SK-N-MC (cell line): ENCODE measurements at regions not wholly inside any gene's neighbourhood (a gene's known extent, or its start where the extent isn't known, plus 50 kb on each side); places are given as distances from the start of the nearest gene placed in this dataset.
A peak's percentile ranks its signal among the peaks of the same experiment; 100 is the strongest.
"Not testable (repeated sequence)": the region's sequence is repeated elsewhere in the genome, so short reads cannot be mapped to it uniquely, and the experiment has no call there.

Experiments used
- DNase-seq: peaks from one replicate; pipeline ENCODE4 v3.0.0-alpha.2; 2011; ENCODE audit warnings: low read depth, low spot score
- H3K27ac ChIP-seq: fragments of 200-600 bp; sonication (generic); 2 replicates; pipeline ENCODE4 v1.5.1; 2016; ENCODE audit warnings: mixed run types
- H3K36me3 ChIP-seq: fragments of 200-600 bp; sonication (generic); 2 replicates; pipeline ENCODE4 v1.6.1; 2017; ENCODE audit warnings: antibody characterized with exemption, low read length, mixed read lengths; ENCODE audit not compliant: insufficient read depth
- H3K4me3 ChIP-seq: fragments of 200-600 bp; sonication (generic); 2 replicates; pipeline ENCODE4 v1.5.1; 2016
- H3K9ac ChIP-seq: fragments of 200-600 bp; sonication (generic); 2 replicates; pipeline ENCODE4 v1.8.0; 2017; ENCODE audit warnings: mixed run types, mixed read lengths; ENCODE audit not compliant: insufficient read length
- H3K9me3 ChIP-seq: fragments of 200-600 bp; sonication (generic); 2 replicates; pipeline ENCODE4 v1.6.1; 2017; ENCODE audit warnings: low read depth, mild to moderate bottlenecking, antibody characterized with exemption, low read length, moderate library complexity, mixed read lengths
- EZH2 ChIP-seq: fragments of 200-600 bp; sonication (generic); IDR thresholded peaks from one replicate; pipeline ENCODE4 v1.6.1; 2017; ENCODE audit warnings: antibody characterized with exemption
- FOXP2 ChIP-seq: optimal IDR thresholded peaks from 2 replicates; pipeline ENCODE3; 2011; ENCODE audit warnings: mild to moderate bottlenecking, moderate library complexity; ENCODE audit not compliant: insufficient read depth; ENCODE audit errors: extremely low read length, control extremely low read depth
- POLR2AphosphoS5 ChIP-seq: IDR thresholded peaks from 2 replicates; pipeline ENCODE4 v1.6.1; 2012; ENCODE audit warnings: mild to moderate bottlenecking, low read depth, low read length, borderline replicate concordance

DNA sequence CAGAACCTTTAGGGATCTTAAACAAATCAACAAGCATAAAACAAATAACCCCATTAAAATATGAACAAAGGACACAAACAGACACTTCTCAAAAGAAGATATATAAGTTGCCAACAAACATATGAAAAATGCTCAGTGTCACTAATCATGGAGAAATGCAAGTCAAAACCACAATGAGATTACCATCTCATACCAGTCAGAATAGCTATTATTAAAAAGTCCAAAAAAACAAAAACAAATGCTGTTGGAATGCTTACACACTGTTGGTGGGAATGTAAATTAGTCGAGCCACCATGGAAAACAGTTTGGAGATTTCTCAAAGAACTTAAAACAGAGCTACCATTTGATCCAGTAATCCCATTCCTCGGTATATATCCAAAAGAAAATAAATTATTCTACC is 423.6 kb downstream of the OTOL1 start:
- TF ChIP-seq EZH2 (no peak), FOXP2 (no peak)
- DNase-seq, result no peak
- H3K4me3 ChIP-seq, result no peak overlapping the region
- peaks cover 9% of the 10 kb centered on the region; the same call in 1 of the 2 replicates for H3K9me3 ChIP-seq
- no peak overlapping the region for H3K27ac ChIP-seq
- no peak overlapping the region for H3K9ac ChIP-seq
- H3K36me3 ChIP-seq, result no peaks in the 10 kb centered on the region

DNA sequence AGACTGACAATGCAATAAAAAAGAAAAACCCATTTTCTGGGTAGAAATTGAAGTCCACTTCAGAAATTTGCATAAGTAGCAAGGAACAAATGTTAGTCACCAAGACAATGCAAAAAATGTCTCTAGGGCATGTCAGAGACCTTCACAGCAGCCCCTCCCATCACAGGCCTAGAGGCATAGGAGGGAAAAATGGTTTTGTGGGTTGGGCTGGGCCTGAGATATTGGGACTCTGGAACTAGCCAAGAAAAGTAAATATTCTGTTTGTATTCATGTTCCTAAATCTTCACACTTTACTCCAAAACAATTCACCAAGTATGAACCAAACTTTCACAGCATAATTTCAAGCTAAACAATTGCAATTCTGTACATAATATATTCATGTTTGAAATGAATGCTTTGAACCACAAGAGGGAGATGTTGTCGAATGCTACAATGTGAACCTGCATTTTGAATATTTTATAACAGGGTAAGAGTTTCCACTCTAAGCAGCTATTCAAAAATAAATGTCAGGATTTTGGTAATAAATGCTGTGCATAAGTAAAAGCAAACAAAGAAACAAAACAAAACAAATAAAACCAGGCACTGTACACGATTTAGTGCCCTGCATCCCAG is 429.2 kb downstream of the OTOL1 start:
- Histone ChIP-seq H3K4me3 (no peak overlapping the region), H3K9ac (no peak overlapping the region), H3K9me3 (peaks cover 6% of the 10 kb centered on the region; the same call in 1 of the 2 replicates), H3K36me3 (no peaks in the 10 kb centered on the region), H3K27ac (no peak overlapping the region)
- no peak for DNase-seq
- TF ChIP-seq POLR2AphosphoS5 (no peak), FOXP2 (no peak), EZH2 (no peak)

DNA sequence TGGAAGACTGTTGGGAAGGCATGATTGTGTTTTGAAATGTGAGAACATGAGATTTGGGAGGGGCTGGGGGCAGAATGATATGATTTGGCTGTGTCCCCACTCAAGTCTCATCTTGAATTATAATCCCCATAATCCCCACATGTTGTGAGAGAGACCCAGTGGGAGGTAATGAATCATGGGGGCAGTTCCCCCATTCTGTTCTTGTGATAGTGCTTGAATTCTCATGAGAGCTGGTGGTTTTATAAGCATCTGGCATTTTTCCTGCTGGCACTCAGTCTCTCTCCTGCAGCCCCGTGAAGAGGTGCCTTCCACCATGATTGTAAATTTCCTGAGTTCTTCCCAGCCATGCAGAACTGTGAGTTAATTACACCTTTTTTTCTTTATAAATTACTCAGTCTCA is 430.5 kb downstream of the OTOL1 start:
- DNase-seq, result no peak
- no peak overlapping the region for H3K9ac ChIP-seq
- no peaks in the 10 kb centered on the region for H3K36me3 ChIP-seq
- peaks cover 6% of the 10 kb centered on the region; the same call in 1 of the 2 replicates for H3K9me3 ChIP-seq
- TF ChIP-seq POLR2AphosphoS5, result no peak
- H3K4me3 ChIP-seq, result no peak overlapping the region
- H3K27ac ChIP-seq, result no peak overlapping the region

DNA sequence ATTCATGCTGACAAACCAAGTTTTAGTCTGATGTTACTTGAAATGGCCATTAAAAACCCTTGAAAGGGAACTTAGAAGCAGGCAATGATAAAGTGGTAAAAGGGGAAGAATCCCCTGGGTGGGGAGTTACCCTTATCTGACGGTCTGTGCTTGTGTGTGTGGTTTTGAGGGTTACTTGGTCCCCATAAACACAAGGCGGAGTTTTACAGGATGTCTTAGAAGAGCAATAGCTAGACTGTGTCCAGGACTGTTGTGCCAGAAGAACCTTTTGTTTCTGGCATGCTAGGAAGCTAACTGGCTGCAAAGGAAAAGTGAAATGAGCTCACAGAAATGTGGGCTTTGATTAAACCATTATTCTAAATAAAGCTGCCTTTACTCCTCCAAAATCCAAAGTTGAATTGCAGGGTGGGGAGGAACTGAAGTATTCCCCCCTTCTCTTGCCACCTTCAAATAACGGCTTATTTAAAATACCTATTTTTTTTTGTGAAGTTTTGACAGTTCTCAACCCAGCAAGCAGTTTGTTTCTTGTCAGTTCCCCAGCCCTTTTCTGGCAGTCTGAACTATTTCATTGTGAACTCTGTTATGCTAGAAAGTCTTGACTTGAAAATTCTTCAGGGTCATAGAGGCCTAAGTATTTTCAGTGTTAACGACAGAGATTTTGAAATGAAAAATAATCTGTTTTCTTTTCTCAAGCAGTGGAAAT is 443.5 kb downstream of the OTOL1 start:
- H3K9ac ChIP-seq, result no peak overlapping the region
- no peak for DNase-seq
- no peak for TF ChIP-seq EZH2
- no peak for TF ChIP-seq POLR2AphosphoS5
- TF ChIP-seq FOXP2, result no peak
- H3K36me3 ChIP-seq, result no peaks in the 10 kb centered on the region
- no peak overlapping the region for H3K4me3 ChIP-seq
- H3K27ac ChIP-seq, result no peak overlapping the region
- H3K9me3 ChIP-seq, result peaks cover 7% of the 10 kb centered on the region; the same call in 1 of the 2 replicates

DNA sequence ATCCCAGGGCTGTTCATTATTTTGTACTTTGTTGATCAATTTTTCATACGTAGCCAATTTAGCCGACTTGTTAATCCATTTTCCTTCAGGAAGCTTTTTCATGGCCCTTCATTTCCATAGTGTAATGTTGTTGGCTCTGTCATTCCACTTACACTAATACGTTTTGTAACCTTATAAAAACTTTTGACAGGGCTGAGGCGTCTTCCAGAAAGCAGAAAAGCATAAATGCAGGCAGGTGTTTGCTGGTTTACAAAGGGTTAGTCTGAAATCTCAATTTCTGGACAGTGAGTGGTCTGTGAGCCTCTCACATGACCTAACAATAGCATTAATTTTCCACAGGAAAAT is 444.0 kb downstream of the OTOL1 start:
- Histone ChIP-seq H3K9me3 (peaks cover 10% of the 10 kb centered on the region; the same call in 1 of the 2 replicates), H3K36me3 (no peaks in the 10 kb centered on the region), H3K9ac (no peak overlapping the region), H3K4me3 (no peak overlapping the region), H3K27ac (no peak overlapping the region)
- TF ChIP-seq FOXP2, result no peak
- DNase-seq, result no peak

DNA sequence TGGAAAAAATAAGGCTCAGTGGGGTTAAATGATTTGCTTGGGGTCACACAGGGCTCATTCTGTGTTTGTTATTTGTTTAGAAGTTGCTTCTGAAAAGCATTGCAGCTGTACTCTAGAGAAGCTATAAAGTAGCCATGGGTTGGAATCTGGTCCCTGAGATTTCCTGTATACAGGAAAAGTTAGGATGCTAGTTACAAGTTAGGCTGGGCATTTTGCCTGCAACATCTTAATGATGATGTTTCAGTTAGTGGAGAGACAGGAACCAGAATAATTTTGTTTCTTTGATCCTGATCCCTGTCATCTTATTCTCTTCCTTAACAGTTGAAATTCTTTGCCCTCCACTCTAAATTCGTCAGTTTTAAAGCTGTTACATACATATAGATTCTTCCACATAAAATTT is 445.3 kb downstream of the OTOL1 start:
- no peak for TF ChIP-seq POLR2AphosphoS5
- TF ChIP-seq EZH2, result no peak
- TF ChIP-seq FOXP2, result no peak
- Histone ChIP-seq H3K27ac (no peak overlapping the region), H3K4me3 (no peak overlapping the region), H3K9ac (no peak overlapping the region), H3K9me3 (peaks cover 10% of the 10 kb centered on the region; the same call in 1 of the 2 replicates), H3K36me3 (no peaks in the 10 kb centered on the region)
- no peak for DNase-seq

DNA sequence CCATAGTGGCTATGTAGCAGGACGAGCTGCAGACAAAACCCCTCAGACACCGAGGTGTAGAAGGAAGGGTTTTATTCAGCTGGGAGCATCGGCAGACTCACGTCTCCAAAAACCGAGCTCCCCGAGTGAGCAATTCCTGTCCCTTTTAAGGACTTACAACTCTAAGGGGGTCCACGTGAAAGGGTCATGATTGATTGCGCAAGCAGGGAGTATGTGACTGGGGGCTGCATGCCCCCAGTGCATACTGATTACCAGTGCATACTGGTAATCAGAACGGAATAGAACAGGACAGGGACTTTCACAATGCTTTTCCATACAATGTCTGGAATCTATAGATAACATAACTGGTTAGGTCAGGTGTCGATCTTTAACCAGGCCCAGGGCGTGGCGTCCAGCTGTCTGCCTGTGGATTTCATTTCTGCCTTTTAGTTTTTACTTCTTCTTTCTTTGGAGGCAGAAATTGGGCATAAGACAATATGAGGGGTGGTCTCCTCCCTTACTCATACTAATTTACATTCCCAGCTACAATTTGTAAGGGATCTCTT is 447.3 kb downstream of the OTOL1 start:
- not testable (repeated sequence) for H3K9ac ChIP-seq, H3K27ac ChIP-seq, H3K36me3 ChIP-seq, DNase-seq, H3K4me3 ChIP-seq
- peaks cover 16% of the 10 kb centered on the region; the same call in 1 of the 2 replicates for H3K9me3 ChIP-seq

DNA sequence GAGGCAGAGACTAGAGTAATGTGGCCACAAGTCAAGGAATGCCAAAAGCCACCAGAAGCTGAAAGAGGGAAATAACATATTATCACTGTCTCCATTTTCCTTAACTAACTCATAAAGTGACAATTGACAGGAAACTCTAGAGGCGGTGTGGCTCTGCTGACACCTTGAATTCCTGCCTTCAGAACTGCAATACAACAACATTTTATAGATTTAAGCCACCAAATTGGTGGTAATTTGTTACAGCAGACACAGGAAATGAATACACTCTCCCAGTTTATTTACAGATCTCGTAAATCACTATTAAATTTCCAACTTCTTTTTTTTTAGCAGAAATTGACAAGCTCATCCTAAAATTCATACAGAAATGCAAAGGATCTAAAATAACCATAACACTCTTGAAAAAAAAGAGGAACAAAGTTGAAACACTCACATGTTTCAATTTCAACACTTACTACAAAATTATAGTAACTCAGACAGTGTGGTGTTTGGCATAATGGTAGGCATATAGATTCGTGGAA is 449.9 kb downstream of the OTOL1 start:
- Histone ChIP-seq H3K27ac (peak overlapping the region; percentile 72), H3K36me3 (no peaks in the 10 kb centered on the region), H3K9ac (no peak overlapping the region), H3K9me3 (peaks cover 16% of the 10 kb centered on the region; the same call in 1 of the 2 replicates), H3K4me3 (peak overlapping the region; percentile 2)
- no peak for TF ChIP-seq FOXP2
- TF ChIP-seq POLR2AphosphoS5, result peak; percentile 70; the same call in 1 of the 2 replicates
- peak; percentile 83 for DNase-seq
